HEK293 (cell line): ENCODE measurements at regions not wholly inside any gene's neighbourhood (a gene's known extent, or its start where the extent isn't known, plus 50 kb on each side); places are given as distances from the start of the nearest gene placed in this dataset.

Source experiments
- CTCF ChIA-PET: fragments of 350-600 bp; formaldehyde crosslinking; extraction: SDS; loops from one replicate; lab custom pipeline; 2021; ENCODE audit warnings: antibody characterized with exemption; lab: Yijun Ruan, JAX
- POLR2A ChIA-PET: fragments of 300-600 bp; formaldehyde crosslinking; extraction: SDS; loops from one replicate; lab custom pipeline; 2020; ENCODE audit warnings: antibody characterized with exemption, inconsistent platforms; lab: Yijun Ruan, JAX
- H3K27ac ChIP-seq: fragments of 200-500 bp; sonication (Bioruptor generic); 2 replicates; pipeline ENCODE4 v1.5.1; 2014; ENCODE audit warnings: low read depth, low read length, control low read depth, inconsistent platforms; ENCODE audit errors: extremely low read depth
- H3K36me3 ChIP-seq, 2 experiments: fragments of 200-500 bp in 1 of 2; sonication (Bioruptor generic) in 1 of 2; 1 replicate in 1 of 2; 2 replicates in 1 of 2; pipeline ENCODE4 v1.5.1; 2014 to 2017; ENCODE audit warnings: inconsistent platforms in 2 of 2, low read length in 2 of 2; ENCODE audit not compliant: control insufficient read depth in 2 of 2, insufficient read depth in 1 of 2
- H3K4me1 ChIP-seq: fragments of 200-500 bp; sonication (Bioruptor generic); 2 replicates; pipeline ENCODE4 v1.5.1; 2014; ENCODE audit warnings: mild to moderate bottlenecking, low read length, inconsistent platforms; ENCODE audit not compliant: control insufficient read depth, insufficient read depth
- H3K4me3 ChIP-seq: 2 replicates; pipeline ENCODE4 v1.5.1; 2011; ENCODE audit warnings: low read depth, mild to moderate bottlenecking, control low read depth, low read length, moderate library complexity
- H3K9me3 ChIP-seq: fragments of 200-500 bp; sonication (Bioruptor generic); 2 replicates; pipeline ENCODE4 v1.5.1; 2014; ENCODE audit warnings: low read depth, low read length, inconsistent platforms; ENCODE audit not compliant: control insufficient read depth, insufficient read depth
- MEIS1 ChIP-seq: sonication (generic); formaldehyde crosslinking; IDR thresholded peaks from 2 replicates; pipeline ENCODE4 v1.8.1; 2022; ENCODE audit warnings: missing genetic modification reagents, mild to moderate bottlenecking, borderline replicate concordance
- SP3 ChIP-seq: fragments of 450-650 bp; formaldehyde crosslinking; IDR thresholded peaks from 2 replicates; pipeline ENCODE4 v1.5.1; 2016; ENCODE audit warnings: missing biosample characterization, missing genetic modification characterization
- ZNF121 ChIP-seq: fragments of 450-650 bp; formaldehyde crosslinking; IDR thresholded peaks from 2 replicates; pipeline ENCODE4 v1.5.1; 2016; ENCODE audit warnings: missing biosample characterization, missing genetic modification characterization
- ZNF169 ChIP-seq: fragments of 450-650 bp; formaldehyde crosslinking; IDR thresholded peaks from 2 replicates; pipeline ENCODE4 v1.5.1; 2016; ENCODE audit warnings: missing biosample characterization, missing genetic modification characterization
- ZNF626 ChIP-seq: fragments of 450-650 bp; sonication (Bioruptor Pico); formaldehyde crosslinking; IDR thresholded peaks from 2 replicates; pipeline ENCODE4 v1.5.1; 2018; ENCODE audit warnings: missing biosample characterization, missing genetic modification characterization, inconsistent platforms
- ZSCAN16 ChIP-seq: fragments of 450-650 bp; formaldehyde crosslinking; IDR thresholded peaks from 2 replicates; pipeline ENCODE4 v1.5.1; 2016; ENCODE audit warnings: missing biosample characterization, missing genetic modification characterization
- TF ChIP-seq, protein P1 (sequence below): fragments of 450-650 bp; formaldehyde crosslinking; IDR thresholded peaks from 2 replicates; pipeline ENCODE4 v1.5.1; 2016; ENCODE audit warnings: missing biosample characterization, missing genetic modification characterization, low read depth
- TF ChIP-seq, protein P2 (sequence below): fragments of 450-650 bp; formaldehyde crosslinking; IDR thresholded peaks from 2 replicates; pipeline ENCODE4 v1.5.0; 2017; ENCODE audit warnings: missing biosample characterization, missing genetic modification characterization, borderline replicate concordance
- TF ChIP-seq, protein P3 (sequence below): fragments of 450-650 bp; formaldehyde crosslinking; IDR thresholded peaks from 2 replicates; pipeline ENCODE4 v1.5.1; 2016; ENCODE audit warnings: missing biosample characterization, missing genetic modification characterization
- TF ChIP-seq, protein P4 (sequence below): fragments of 450-650 bp; formaldehyde crosslinking; IDR thresholded peaks from 2 replicates; pipeline ENCODE4 v1.5.1; 2017; ENCODE audit warnings: missing biosample characterization, missing genetic modification characterization
- TF ChIP-seq, protein P5 (sequence below): fragments of 450-650 bp; formaldehyde crosslinking; IDR thresholded peaks from 2 replicates; pipeline ENCODE4 v1.5.1; 2016; ENCODE audit warnings: missing biosample characterization, missing genetic modification characterization

DNA sequence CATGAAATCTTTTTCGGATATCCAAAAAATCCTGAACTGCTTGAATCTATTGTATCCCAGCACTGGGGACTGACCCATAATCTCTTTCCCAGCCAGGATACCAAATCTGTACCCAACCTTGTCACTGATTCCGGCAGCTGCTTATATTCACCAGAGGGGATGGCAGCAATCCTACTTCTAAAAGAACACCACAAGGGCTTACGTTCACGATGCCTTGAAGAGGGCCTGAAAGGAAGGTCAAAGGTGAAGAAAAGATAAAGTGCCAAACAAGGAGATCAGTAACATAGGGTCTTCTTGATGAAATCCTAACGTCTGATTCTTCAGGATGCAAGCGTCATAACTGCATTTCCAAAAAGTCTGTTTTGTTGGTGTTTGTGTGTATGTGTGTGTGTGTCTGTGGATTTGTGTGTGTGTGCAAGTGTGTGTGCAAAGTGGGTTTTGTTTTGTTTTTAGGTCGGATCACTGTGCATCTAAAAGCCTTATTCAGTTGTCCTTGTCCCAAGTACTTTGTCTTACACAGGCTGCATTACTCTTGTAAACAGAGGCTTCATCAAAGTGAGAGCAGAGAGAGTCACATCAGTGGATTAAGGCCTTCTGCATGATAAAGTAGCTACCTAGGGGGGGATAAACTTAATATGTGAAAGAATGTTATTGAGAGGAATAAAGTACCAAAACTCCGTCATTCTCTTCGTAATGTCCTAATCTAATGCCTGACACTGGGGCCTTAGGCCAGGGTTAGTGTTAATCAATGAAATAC, 179.3 kb downstream of the BARHL2 start (continued):
- TF ChIP-seq, protein P1, sequence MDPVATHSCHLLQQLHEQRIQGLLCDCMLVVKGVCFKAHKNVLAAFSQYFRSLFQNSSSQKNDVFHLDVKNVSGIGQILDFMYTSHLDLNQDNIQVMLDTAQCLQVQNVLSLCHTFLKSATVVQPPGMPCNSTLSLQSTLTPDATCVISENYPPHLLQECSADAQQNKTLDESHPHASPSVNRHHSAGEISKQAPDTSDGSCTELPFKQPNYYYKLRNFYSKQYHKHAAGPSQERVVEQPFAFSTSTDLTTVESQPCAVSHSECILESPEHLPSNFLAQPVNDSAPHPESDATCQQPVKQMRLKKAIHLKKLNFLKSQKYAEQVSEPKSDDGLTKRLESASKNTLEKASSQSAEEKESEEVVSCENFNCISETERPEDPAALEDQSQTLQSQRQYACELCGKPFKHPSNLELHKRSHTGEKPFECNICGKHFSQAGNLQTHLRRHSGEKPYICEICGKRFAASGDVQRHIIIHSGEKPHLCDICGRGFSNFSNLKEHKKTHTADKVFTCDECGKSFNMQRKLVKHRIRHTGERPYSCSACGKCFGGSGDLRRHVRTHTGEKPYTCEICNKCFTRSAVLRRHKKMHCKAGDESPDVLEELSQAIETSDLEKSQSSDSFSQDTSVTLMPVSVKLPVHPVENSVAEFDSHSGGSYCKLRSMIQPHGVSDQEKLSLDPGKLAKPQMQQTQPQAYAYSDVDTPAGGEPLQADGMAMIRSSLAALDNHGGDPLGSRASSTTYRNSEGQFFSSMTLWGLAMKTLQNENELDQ (tag by site-specific recombination), result no peak
- TF ChIP-seq, protein P2, sequence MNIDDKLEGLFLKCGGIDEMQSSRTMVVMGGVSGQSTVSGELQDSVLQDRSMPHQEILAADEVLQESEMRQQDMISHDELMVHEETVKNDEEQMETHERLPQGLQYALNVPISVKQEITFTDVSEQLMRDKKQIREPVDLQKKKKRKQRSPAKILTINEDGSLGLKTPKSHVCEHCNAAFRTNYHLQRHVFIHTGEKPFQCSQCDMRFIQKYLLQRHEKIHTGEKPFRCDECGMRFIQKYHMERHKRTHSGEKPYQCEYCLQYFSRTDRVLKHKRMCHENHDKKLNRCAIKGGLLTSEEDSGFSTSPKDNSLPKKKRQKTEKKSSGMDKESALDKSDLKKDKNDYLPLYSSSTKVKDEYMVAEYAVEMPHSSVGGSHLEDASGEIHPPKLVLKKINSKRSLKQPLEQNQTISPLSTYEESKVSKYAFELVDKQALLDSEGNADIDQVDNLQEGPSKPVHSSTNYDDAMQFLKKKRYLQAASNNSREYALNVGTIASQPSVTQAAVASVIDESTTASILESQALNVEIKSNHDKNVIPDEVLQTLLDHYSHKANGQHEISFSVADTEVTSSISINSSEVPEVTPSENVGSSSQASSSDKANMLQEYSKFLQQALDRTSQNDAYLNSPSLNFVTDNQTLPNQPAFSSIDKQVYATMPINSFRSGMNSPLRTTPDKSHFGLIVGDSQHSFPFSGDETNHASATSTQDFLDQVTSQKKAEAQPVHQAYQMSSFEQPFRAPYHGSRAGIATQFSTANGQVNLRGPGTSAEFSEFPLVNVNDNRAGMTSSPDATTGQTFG (tag by site-specific recombination), result no peak
- no peak for TF ChIP-seq ZSCAN16 (tag by site-specific recombination)
- no peak for TF ChIP-seq SP3

DNA sequence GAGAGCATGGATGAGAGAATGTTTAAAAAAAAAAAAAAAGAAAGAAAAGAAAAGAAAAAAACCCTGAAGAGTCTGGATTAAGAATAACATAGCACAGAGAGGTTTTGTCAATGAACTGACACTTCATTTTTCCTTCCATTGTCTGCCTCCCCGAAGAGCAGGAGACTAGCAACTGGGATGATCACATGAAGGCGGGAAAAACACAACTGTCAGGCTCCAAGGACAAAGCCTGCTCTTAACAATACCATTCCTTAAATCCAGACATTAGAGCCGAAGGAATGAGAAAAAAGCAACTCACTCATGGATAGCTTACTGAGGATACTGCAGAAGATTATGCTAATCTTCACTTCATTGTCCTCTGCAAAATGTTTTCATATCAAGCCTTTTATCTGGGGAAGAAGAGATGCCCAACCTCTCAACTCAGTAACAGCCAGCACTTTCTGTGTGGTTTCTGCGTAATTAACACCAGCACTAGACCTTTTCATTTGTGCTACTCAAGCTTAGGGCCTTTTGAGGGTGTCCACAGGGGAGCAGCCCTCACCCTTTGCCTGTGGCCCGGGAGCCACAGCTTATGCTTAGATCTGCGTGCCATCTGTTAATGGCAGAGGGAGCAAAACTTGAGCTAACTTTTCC, 182.3 kb downstream of the BARHL2 start:
- H3K9me3 ChIP-seq, result no peaks in the 10 kb centered on the region
- H3K36me3 ChIP-seq, result no peaks in the 10 kb centered on the region
- H3K4me1 ChIP-seq, result no peaks in the 10 kb centered on the region
- POLR2A ChIA-PET, result no interaction called here
- H3K27ac ChIP-seq, result no peak overlapping the region
- CTCF ChIA-PET, result interaction anchor here (0.7 kb wide), 2 partner anchors 28 to 1462 kb away, joined by 3 read pairs; no protein-coding TSS in a partner anchor
- TF ChIP-seq, protein P3, sequence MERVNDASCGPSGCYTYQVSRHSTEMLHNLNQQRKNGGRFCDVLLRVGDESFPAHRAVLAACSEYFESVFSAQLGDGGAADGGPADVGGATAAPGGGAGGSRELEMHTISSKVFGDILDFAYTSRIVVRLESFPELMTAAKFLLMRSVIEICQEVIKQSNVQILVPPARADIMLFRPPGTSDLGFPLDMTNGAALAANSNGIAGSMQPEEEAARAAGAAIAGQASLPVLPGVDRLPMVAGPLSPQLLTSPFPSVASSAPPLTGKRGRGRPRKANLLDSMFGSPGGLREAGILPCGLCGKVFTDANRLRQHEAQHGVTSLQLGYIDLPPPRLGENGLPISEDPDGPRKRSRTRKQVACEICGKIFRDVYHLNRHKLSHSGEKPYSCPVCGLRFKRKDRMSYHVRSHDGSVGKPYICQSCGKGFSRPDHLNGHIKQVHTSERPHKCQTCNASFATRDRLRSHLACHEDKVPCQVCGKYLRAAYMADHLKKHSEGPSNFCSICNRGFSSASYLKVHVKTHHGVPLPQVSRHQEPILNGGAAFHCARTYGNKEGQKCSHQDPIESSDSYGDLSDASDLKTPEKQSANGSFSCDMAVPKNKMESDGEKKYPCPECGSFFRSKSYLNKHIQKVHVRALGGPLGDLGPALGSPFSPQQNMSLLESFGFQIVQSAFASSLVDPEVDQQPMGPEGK, result no peak
- TF ChIP-seq ZNF626 (no peak), ZNF169 (tag by site-specific recombination) (no peak), MEIS1 (no peak), ZNF121 (tag by site-specific recombination) (no peak)
- TF ChIP-seq, protein P4, sequence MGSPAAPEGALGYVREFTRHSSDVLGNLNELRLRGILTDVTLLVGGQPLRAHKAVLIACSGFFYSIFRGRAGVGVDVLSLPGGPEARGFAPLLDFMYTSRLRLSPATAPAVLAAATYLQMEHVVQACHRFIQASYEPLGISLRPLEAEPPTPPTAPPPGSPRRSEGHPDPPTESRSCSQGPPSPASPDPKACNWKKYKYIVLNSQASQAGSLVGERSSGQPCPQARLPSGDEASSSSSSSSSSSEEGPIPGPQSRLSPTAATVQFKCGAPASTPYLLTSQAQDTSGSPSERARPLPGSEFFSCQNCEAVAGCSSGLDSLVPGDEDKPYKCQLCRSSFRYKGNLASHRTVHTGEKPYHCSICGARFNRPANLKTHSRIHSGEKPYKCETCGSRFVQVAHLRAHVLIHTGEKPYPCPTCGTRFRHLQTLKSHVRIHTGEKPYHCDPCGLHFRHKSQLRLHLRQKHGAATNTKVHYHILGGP (tag by site-specific recombination), result no peak
- TF ChIP-seq, protein P5, sequence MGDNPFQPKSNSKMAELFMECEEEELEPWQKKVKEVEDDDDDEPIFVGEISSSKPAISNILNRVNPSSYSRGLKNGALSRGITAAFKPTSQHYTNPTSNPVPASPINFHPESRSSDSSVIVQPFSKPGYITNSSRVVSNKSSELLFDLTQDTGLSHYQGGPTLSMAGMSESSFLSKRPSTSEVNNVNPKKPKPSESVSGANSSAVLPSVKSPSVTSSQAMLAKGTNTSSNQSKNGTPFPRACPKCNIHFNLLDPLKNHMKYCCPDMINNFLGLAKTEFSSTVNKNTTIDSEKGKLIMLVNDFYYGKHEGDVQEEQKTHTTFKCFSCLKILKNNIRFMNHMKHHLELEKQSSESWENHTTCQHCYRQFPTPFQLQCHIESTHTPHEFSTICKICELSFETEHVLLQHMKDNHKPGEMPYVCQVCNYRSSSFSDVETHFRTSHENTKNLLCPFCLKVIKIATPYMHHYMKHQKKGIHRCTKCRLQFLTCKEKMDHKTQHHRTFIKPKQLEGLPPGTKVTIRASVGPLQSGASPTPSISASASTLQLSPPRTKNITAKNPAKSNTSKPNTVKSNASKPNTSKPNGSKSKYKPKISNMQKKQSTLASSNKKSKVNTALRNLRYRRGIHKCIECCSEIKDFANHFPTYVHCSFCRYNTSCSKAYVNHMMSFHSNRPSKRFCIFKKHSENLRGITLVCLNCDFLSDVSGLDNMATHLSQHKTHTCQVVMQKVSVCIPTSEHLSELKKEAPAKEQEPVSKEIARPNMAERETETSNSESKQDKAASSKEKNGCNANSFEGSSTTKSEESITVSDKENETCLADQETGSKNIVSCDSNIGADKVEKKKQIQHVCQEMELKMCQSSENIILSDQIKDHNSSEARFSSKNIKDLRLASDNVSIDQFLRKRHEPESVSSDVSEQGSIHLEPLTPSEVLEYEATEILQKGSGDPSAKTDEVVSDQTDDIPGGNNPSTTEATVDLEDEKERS (tag by site-specific recombination), result no peak
- TF ChIP-seq, all 188 proteins: peak for 0
- H3K4me3 ChIP-seq, result no peak overlapping the region
